DMS79 (cell line): ENCODE measurements at regions not wholly inside any gene's neighbourhood (a gene's known extent, or its start where the extent isn't known, plus 50 kb on each side); places are given as distances from the start of the nearest gene placed in this dataset.

Experiments
- DNase-seq: peaks from one replicate; lab custom pipeline; 2025; lab: John Stamatoyannopoulos, UW

DNA sequence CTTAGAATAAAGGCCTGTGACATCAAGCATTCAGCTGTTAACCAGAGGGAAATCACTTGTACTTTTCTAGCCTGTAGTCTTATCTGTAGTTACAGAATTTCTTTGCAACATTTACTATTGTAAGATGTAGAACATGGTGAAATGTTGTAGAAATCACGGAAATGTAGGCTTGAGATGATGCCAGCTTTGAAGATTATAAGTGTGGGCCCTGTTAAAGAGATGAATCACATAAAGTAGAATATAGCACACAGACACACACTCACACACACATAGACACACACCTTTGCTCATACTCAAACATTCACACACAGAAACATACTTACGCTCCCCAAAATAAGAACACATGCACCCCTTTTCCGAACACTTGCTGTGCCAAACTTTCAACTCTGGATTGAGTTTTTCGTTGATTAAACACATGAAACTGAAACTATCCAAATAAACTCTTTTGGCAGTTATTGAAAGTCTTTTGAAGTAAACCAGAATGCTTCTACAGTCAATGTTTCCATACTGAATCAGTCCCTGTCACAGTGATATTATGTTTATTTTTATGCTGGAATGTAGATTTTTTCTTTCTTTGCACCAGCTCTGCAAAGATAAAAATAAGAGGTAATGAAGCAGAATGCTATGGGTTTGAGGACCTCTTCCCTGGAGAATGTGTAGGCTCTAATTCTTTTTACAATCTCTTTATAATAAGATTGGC, 230.3 kb upstream of the MEOX2 start:
- DNase-seq, result no peak

DNA sequence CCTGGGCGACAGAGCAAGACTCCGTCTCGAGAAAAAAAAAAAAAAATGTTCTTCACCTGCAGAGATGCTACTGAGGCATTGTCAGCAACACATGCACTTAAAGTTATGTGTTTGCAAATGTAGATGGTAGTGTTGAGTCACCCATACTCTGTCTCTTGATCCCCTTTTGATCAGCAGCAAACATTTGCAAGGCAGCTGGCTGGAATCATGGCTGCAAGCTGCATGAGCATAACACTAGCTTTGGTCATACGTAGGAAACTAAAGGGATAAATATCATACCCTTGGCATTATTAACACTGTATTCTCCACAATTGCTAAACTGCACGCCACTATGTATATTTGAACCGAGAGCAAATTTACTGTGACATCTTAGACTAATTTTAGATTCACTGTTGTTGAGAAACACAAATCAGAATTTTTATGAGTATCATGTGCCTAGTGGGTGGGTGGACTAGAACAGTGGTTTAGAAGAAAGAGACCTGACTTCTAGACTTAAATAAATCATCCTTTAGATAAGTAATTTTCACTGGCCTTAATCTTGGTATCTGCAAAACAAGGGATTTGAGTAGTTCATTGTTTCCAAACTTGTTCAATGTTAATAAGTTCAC, 229.3 kb upstream of the MEOX2 start:
- DNase-seq, result no peak

DNA sequence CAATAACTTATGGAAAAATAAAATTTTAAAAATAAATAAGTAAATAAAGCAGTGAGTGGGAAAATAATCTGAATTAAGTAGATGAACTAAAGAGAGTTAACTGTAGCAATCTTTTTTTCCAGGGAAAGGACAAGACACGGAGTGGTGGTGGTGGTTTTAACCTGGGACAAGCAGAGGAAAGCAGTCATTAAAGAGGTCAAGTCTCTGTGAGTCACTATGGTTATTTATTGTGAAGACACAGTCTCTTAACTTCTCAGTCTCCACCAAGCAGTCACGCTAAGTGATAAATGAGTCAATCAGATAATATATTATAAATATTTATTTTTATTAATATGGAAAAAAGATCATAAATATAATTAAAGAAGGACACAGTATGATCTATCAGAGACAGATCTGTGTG, 228.1 kb upstream of the MEOX2 start:
- no peak for DNase-seq

DNA sequence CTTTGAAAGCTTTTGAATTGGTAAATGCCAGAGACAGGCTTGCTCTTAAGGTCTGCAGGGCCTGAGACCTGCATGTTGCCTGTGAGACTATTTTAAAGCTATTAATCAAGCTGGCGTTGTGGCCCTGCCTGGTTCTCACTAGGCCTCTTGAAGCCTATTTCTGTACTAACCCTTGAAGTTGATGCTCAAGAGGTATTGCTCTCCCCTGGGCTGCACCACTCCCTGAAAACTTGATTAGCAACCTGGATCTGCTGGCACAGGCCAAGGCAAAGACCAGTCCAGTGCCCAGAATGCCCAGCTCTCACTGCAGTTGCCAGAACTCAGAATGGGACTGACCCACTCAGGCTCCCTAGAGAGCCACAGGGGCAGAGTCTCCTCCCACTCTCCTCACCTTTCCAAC, 220.0 kb upstream of the MEOX2 start:
- DNase-seq, result no peak

DNA sequence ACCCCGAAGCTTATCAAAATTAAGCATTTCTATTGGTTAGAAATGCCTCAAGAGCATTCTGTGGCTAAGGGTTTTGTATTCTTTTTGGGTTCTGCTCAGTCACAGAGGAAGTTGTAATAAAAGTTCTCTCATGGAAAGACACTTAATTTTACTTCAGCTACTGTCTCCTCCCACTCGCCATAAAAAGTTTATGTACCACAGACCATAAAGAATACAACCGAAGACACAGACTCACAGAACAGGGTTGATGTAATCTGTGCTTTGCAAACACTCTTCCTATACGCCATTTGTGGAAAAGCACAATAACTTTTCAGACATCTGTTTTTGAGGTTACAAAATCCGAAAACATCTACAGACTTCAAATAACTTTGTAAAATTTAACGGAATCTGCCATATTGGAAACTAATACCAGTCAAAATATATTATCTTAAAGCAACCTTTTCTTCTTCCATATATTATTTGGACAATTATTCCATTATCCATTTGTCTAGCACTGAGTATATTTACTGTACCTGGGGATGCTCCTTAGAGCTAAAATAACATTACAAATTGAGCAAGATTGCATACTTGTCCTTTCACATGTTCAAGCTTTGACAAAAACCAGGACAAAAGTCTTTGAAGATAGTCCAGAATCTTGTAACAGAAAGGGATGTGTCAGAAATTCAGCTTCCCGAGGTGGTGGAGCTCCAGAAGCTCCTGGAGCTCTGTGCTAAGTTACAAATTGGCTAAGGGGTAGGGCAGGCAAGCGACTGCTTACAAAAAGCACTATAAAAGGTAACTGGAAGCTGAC, 219.0 kb upstream of the MEOX2 start:
- no peak for DNase-seq

DNA sequence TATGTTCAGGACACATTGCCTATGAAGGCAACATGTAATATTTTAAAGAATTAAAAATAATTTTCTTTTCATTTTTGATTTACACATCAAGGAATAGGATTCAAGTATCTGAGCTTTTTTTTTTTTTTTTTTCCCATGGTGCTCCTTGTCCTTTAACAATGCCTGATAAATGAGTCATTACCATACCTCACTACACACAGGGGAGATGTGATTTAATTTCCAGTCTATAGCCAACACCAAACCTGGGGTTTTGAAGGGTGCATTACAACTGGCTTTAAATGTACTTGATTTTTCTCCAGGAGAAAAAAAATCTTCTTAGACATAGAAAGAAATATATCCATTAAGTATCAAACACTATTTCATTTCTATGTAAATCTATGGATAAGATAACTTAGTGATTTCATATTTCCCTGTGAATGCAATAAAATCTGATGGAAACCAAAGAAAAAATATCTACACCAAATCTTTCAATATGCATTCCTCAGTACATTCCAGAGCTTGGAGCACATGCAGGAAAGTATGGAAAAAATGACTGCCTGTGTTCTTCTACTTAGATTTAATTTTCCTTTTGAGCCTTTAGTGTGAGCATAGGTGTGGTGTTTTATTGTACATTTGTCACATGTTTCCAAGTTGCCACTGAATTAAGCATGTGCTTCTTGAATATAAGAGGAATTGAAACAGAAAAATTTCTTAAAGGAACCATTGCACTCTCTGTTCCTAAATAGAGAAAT, 204.8 kb upstream of the MEOX2 start:
- no peak for DNase-seq

DNA sequence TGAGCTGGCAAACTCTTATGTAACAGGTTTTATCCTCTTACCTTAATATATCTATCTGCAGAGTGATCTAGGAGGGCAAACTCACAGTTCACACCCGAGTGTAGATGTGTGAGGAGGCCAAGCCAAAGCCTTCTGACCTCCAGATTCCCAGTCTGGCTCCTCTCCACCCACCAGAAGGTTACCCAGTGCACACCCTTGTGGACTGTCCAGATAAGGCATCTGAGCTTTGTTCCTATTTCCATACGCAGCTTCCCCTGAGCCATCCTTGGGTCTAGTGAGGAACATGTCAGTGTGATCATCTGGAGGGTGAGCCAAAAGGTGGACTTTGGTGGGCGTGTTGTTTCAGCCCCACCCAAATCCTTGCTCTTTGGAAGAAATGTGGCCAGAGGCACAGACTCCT, 203.0 kb upstream of the MEOX2 start:
- DNase-seq, result no peak

DNA sequence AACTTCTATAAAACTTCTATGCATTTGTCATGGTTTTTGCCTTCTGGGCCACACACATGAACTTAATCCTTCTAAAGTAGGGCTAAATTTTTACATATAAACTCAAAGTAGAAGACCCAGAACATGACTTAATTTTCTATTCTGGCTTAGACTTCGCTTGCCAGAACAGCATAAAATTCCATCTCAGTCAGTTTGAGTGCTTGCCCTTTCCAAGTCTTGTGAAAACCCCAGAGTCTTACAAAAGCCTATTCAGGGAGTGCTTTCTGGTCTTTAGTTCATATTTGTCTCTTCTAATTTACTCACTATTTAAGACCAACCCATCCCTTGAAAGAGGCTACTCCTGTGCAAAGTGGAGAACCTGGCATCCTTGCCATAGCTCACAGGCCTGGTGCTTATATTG, 201.6 kb upstream of the MEOX2 start:
- DNase-seq, result no peak

DNA sequence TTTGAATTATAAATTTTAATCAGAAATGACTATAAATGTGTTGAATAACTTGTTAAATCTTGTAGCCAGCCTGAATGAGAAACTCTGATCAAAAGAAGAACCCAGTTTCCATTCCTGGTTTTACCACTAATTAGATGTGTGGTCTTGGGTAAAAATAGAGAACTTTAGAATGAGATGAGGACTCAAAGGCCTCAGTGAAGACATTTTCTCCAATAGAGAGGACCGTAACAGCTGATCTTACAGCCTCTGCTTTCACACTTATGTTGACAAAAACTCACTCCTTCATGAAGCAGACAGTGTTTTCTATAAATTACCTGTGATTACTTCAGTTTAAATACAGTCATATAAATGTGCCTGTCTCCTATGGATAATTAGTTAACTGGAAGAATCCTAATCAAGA, 200.1 kb upstream of the MEOX2 start:
- DNase-seq, result no peak

DNA sequence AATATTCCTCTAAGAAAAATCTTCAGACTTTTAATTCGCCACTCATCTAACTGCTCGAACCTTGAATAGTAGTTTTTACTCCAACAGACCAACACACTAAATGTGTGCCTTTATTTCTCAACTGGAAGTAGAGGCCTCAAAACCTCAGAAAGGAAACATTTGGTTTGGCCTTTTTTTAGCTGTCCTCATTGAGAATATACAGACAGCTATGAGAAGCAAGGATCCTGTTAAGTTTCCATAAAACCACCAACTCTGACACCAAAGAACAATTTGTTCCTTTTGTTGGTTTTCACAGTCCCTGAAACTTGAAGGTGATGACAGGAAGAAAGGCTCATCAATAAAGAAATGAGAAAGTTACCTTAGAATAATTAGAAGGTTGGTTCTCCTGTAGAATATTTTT, 199.2 kb upstream of the MEOX2 start:
- DNase-seq, result no peak

DNA sequence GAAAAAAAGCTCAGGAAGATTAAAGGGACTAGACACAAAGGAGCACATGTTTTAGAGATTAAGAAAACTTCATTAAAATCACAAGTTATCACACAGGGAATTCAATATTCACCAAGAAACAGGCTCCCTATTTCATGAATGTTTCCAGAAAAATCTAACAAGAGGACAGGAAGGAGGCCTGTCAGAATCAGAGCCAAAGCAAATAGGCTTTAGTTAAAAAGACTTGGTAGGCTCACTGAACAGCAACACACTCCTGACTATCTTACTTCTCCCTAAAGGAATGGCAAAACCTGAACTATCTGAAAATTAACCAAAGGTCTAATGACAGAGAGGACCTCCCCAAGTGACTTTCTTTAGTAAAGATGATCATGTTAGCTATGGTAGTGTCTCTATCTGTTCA, 188.3 kb upstream of the MEOX2 start:
- DNase-seq, result no peak

DNA sequence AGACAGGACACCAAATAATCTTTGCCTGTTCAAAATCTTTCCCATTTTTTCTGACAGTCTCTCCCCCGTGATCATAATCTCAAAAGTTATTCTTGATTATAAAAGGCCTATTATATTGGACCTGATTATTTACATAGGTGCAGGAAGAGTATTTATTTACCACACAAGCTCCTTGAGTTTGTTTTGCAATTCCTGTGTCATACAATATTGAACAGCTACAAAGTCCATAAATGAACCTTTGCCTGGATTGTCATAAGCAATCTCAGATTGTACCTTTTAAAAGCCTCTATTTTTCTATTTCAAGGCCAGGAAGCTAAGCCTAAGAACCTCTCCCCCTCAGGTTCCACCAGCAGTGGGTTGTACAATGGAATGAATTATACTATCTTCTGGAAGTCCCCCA, 183.9 kb upstream of the MEOX2 start:
- DNase-seq, result no peak

DNA sequence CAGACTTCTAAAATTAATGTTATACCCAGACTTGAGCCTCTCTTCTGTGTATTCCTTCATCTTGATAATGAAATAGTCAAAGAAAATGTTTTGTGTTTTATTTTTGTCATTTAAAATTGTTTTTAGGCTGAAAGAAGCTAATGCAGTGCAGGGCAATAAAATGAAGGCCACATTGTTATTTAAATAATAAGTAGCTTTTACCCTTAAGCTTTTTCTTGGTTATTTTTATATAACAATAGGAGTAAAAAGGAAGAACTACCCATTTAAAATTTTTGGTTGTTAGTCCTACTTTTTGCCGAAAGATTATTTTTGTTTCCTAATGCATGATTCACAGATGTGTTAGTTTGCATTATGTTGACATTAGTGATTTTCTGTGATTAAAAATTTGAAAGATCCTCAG, 181.0 kb upstream of the MEOX2 start:
- no peak for DNase-seq

DNA sequence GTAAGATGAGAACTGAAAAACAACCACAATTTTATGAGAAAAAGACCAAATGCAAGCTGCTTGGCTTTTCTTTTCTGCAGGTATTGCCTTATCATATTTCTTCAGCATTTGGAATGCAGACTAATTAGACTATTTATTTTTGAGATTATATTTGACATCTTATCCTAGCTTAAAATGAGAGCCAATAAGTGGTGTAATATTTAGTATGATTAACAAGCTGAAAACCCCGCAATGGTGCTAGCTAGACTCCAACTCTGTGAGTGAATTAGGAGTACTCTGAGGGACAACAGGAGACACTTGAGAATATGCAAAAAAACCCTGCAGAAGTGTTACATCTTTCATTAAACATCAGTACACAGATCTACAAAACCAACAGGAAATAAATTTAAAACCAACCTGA, 180.3 kb upstream of the MEOX2 start:
- no peak for DNase-seq

DNA sequence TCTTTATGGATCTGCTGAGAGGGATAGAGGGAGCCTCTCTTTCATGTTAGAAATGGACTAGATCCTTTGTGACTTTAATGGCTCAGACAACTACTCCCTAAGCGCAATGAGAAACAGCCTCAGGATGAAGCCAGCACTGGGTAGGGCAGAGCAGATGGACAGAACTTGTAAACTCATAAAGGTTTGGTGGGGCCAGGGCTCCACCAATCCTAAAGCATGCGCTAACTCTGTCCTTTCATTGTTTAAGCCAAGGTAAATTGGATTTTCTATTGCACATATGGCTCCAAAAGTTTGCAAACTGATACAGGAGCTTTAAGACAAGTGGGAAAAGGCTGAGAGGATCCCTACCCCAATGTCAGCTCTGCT, 178.1 kb upstream of the MEOX2 start:
- DNase-seq, result no peak

DNA sequence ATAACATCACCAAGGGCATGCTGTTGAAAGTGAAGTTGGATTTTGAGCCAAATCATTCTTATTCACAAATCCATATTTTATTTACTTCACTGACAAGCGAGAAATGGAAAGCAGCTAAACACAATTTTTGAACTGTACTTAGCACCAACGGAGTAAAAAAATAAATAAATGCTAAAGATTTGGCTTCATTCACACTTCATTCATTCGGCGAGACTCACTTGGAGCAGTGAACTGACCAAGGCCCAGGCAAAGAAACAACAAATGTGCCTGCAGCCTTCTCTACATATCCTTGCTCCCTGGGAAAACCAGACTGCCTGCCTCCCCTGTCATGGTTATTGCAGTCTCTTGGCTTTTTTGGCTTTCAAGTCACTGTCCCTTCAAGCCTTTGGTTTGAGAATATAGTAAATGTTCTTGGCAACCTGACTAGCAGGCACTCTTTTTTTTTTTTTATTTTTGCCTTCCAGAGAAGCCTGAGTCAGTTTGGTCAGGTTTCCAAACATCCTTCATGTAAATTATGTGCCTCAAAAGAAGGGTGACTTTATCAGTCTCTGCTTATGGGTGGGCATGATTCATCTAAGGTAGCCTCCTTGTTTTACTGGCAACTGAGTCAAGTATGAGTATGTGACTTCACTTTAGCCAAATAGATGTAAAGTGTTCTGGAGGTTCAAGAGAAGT, 177.6 kb upstream of the MEOX2 start:
- DNase-seq, result no peak

DNA sequence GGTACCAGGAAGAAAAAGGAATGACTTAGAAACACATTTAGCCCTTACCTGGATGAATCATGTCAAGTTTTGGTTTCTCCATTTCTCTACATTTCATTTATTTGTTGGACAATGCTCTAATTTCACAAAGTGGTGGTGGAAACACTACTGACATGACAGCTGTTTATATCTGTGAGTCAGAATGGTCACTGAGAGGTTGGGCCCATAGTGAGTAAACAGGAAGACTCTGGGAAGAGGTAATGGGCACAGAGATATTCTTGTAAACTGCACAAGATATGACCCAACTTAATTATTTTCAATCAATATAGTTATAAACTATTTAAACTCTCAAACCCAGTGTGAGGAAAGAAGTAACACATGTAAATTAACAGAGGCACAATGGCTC, 176.3 kb upstream of the MEOX2 start:
- DNase-seq, result no peak

DNA sequence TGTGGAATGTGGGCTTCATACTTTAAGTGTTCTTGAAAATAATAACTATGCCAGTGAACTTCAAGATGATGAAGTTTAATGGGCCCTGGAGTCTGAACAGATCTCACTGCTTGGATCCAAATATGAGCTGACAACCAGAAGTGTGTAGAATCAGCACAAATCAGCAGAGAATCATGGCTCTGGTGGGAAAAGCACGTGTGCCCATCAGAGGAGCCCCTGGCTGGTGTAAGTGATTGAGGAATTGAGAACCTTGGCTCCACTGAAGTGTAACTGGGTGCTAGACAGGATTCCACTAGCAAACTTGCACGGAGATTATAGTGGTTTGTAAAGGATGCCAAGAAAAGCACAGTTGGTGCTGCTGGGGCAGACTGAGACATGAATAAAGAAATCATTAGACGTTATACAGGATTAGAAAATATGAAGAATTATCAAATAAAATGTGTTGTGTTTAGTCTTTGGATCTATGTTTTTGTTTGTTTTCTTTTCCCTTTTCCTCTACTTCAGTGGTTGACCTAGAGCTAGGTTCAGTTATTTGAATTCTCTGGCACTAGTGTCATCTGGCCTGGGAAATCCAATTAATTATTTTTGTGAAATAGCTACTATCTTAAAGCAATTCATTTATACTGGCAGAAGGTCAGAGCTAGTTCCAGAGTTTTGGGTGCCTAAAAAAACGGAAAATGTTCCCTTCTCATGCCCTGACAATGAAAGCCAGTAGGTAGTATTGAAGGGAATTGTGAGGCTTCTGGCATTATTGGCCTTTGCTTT, 175.7 kb upstream of the MEOX2 start:
- DNase-seq, result no peak

DNA sequence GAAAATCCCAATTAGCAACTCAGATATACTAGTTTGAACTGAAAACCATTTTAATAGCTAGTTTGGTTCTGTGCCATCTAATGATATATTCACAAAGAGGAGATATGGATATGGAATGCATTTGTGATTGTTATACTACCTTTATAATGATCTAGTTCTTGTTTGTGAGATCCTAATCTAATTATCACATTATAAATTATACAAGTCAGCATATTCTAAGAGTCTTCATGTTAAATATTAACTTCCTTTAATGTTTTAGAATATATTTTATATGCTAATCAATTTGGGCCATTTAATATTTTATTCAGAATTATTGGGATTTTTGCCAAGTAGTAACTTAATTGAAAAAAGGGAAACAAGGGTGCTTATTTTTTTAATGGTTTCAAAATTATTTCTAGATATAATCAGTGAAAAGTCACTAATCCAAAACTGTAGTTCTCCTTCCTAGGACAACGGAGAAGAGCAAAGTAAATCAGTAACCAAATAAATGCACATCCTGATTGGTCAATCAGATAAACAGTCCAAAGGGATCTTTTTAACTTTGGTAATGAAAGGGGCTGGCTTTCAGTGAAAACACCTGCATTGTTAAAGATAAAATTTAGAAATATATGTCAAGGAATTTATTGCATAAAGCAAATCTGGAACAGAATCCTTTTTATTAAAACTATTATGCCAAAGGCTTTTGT, 173.9 kb upstream of the MEOX2 start:
- no peak for DNase-seq

DNA sequence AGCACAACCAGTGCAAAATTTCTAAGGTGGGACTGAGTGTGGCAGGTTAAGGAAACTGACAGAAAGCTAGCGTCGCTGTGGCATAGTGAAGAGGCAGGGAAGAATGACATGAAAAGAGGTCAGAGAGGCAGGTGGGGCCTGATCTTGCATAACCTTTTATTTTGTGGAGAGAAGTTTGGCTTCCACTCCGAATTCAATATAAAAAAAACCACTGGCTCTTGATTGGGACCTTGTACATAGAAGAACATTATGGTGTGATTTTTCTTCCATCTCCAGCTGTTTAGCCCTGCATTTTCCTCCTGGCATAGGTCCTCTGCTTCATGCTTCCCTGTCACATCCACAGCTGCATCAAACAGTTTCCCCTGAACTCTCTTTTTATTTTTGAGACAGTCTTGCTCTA, 170.5 kb upstream of the MEOX2 start:
- DNase-seq, result no peak

DNA sequence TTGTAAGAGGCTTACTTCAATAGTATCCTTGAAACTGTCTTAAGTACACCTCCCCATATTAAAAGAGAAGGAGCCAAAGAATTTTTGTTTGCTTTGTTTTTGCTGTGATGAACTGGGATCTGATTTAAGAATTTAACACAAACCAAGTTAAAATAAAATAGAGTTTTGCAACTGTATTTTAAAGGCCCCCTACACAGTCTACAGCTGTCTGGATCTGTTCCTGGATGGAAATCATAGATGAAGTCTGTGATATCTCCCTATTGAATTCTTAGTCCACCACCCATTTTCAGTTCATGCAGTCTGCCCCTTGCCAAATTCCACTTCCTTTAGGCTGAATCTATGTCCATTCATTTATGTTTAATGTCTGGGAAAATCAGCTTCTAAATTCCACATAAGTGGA, 169.8 kb upstream of the MEOX2 start:
- DNase-seq, result no peak
